Left lung (tissue), 4 donors: ENCODE measurements at regions not wholly inside any gene's neighbourhood (a gene's known extent, or its start where the extent isn't known, plus 50 kb on each side); places are given as distances from the start of the nearest gene placed in this dataset.
A peak's percentile ranks its signal among the peaks of the same experiment; 100 is the strongest.

Experiments used
- ATAC-seq: fragments of 200-7000 bp; cut with Tn5 transposase; one replicate; pipeline ENCODE4 v1.9.1; 2020; ENCODE audit warnings: moderate library complexity
- DNase-seq, 4 donors: peaks; one replicate each; pipeline ENCODE4 v3.0.0-alpha.2; 2013 to 2020
- H3K27ac ChIP-seq, 2 donors: fragments of 200-600 bp; sonication (generic) in 1 of 2; one replicate each; pipeline versions ENCODE4 v1.5.0 to v1.8.0; 2020 to 2021
- H3K27me3 ChIP-seq, 2 donors: fragments of 200-600 bp; sonication (generic) in 1 of 2; one replicate each; pipeline versions ENCODE4 v1.5.0 to v1.8.0; 2020 to 2021
- H3K36me3 ChIP-seq, 2 donors: fragments of 200-600 bp; sonication (generic) in 1 of 2; one replicate each; pipeline versions ENCODE4 v1.5.0 to v1.8.0; 2020 to 2021
- H3K4me1 ChIP-seq, 2 donors: fragments of 200-600 bp; one replicate each; pipeline ENCODE4 v1.8.0; 2021
- H3K4me3 ChIP-seq, 2 donors: fragments of 200-600 bp; sonication (generic) in 1 of 2; one replicate each; pipeline versions ENCODE4 v1.5.0 to v1.8.0; 2020 to 2021; ENCODE audit warnings: mild to moderate bottlenecking in 1 of 2
- H3K9me3 ChIP-seq, 2 donors: fragments of 200-600 bp; sonication (generic) in 1 of 2; one replicate each; pipeline versions ENCODE4 v1.5.0 to v1.8.0; 2020 to 2021
- CTCF ChIP-seq, 2 donors: fragments of 200-600 bp; sonication (generic) in 1 of 2; IDR thresholded peaks; one replicate each; pipeline versions ENCODE4 v1.5.0 to v1.8.0; 2021; ENCODE audit warnings: antibody characterized with exemption in 2 of 2
- intact Hi-C, 2 donors: fragments of 100-400 bp; cut with DNase I; formaldehyde crosslinking; loops; one replicate each; pipeline versions ENCODE4 v1.11.2 to v1.14.2; 2022
- donor health status: DM: no; HTN: yes; CAD: no.
- donor health status: DM: no; HTN: no; CAD: no.

- no peak for TF ChIP-seq CTCF (IDR thresholded peaks at IDR 0.05)
- intact Hi-C loops = loop anchor here in 1 of 2 donors (10.0 kb wide), 1 partner anchor 603 kb away; no protein-coding TSS in a partner anchor
- no peak overlapping the region for H3K27ac ChIP-seq
- H3K4me3 ChIP-seq = no peak overlapping the region
- H3K4me1 ChIP-seq = no peaks in the 10 kb centered on the region
- H3K9me3 ChIP-seq = no peaks in the 10 kb centered on the region
- no peaks in the 10 kb centered on the region for H3K27me3 ChIP-seq
- no peaks in the 10 kb centered on the region for H3K36me3 ChIP-seq
- no peak for ATAC-seq
- DNase-seq = no peak
These were observed 555.5 kb upstream of the MARCKS start for GRCh38 chr6:113301651-113302050.

GRCh38 chr6:113304116-113304515 lies 553.0 kb upstream of the MARCKS start:
- Histone ChIP-seq H3K36me3 (no peaks in the 10 kb centered on the region), H3K27ac (no peak overlapping the region), H3K4me1 (no peaks in the 10 kb centered on the region), H3K27me3 (no peaks in the 10 kb centered on the region), H3K9me3 (no peaks in the 10 kb centered on the region), H3K4me3 (no peak overlapping the region)
- TF ChIP-seq CTCF (IDR thresholded peaks at IDR 0.05) = no peak
- intact Hi-C loops = loop anchor here in 1 of 2 donors (10.0 kb wide), 1 partner anchor 601 kb away; no protein-coding TSS in a partner anchor
- DNase-seq = no peak
- no peak for ATAC-seq

- H3K36me3 ChIP-seq = no peaks in the 10 kb centered on the region
- H3K4me1 ChIP-seq = no peaks in the 10 kb centered on the region
- TF ChIP-seq CTCF (IDR thresholded peaks at IDR 0.05) = peak; percentile 47
- no peak overlapping the region for H3K4me3 ChIP-seq
- no peak overlapping the region for H3K27ac ChIP-seq
- ATAC-seq (peak; percentile 95), DNase-seq (peak in 3 of 4 donors; percentile 41 to 58 (median 44))
- H3K27me3 ChIP-seq = no peaks in the 10 kb centered on the region
- intact Hi-C loops = loop anchor here in 1 of 2 donors (10.0 kb wide), 1 partner anchor 598 kb away; no protein-coding TSS in a partner anchor
- no peaks in the 10 kb centered on the region for H3K9me3 ChIP-seq
These were observed 550.5 kb upstream of the MARCKS start for GRCh38 chr6:113306552-113307145.

GRCh38 chr6:113308266-113308665 lies 548.9 kb upstream of the MARCKS start:
- Histone ChIP-seq H3K4me1 (no peaks in the 10 kb centered on the region), H3K4me3 (no peak overlapping the region), H3K9me3 (no peaks in the 10 kb centered on the region), H3K27ac (no peak overlapping the region), H3K36me3 (no peaks in the 10 kb centered on the region), H3K27me3 (no peaks in the 10 kb centered on the region)
- ATAC-seq (no peak), DNase-seq (no peak)
- intact Hi-C loops = loop anchor here in 1 of 2 donors (10.0 kb wide), 1 partner anchor 597 kb away; no protein-coding TSS in a partner anchor
- TF ChIP-seq CTCF (IDR thresholded peaks at IDR 0.05) = no peak

GRCh38 chr6:113313841-113314240 lies 543.3 kb upstream of the MARCKS start:
- intact Hi-C loops = no loop called here
- H3K4me1 ChIP-seq = no peaks in the 10 kb centered on the region
- no peak overlapping the region for H3K27ac ChIP-seq
- no peak overlapping the region for H3K4me3 ChIP-seq
- TF ChIP-seq CTCF (IDR thresholded peaks at IDR 0.05) = no peak
- no peaks in the 10 kb centered on the region for H3K36me3 ChIP-seq
- no peak for DNase-seq
- ATAC-seq = no peak
- no peaks in the 10 kb centered on the region for H3K27me3 ChIP-seq
- H3K9me3 ChIP-seq = no peaks in the 10 kb centered on the region
